Neural progenitor cell (in vitro differentiated cells): ENCODE measurements at regions not wholly inside any gene's neighbourhood (a gene's known extent, or its start where the extent isn't known, plus 50 kb on each side); places are given as distances from the start of the nearest gene placed in this dataset.
"Not testable (repeated sequence)": the region's sequence is repeated elsewhere in the genome, so short reads cannot be mapped to it uniquely, and the experiment has no call there.

ENCODE experiments used
- DNase-seq: peaks from one replicate; pipeline ENCODE4 v3.0.0-alpha.2; 2016; ENCODE audit warnings: low spot score
- H2AFZ ChIP-seq: fragments of 200-600 bp; sonication (generic); replicated peaks from 2 replicates; pipeline ENCODE4 v1.6.1; 2016; ENCODE audit warnings: antibody characterized with exemption
- H3F3A ChIP-seq: fragments of 200-600 bp; sonication (generic); 2 replicates; pipeline ENCODE4 v1.6.1; 2016; ENCODE audit warnings: antibody characterized with exemption, low read depth
- H3K27ac ChIP-seq: fragments of 200-600 bp; sonication (generic); 2 replicates; pipeline ENCODE4 v1.5.1; 2016; ENCODE audit warnings: mild to moderate bottlenecking
- H3K27me3 ChIP-seq: fragments of 200-600 bp; sonication (generic); 2 replicates; pipeline ENCODE4 v1.6.1; 2016; ENCODE audit warnings: mild to moderate bottlenecking, moderate library complexity
- H3K36me3 ChIP-seq: fragments of 200-600 bp; sonication (generic); 2 replicates; pipeline ENCODE4 v1.5.1; 2016
- H3K4me1 ChIP-seq: fragments of 200-600 bp; sonication (generic); 2 replicates; pipeline ENCODE4 v1.6.1; 2016; ENCODE audit warnings: mixed run types
- H3K4me2 ChIP-seq: fragments of 200-600 bp; sonication (generic); 2 replicates; pipeline ENCODE4 v1.6.1; 2016
- H3K4me3 ChIP-seq: fragments of 200-600 bp; sonication (generic); 2 replicates; pipeline ENCODE4 v1.5.1; 2016
- H3K79me2 ChIP-seq: fragments of 200-600 bp; sonication (generic); 2 replicates; pipeline ENCODE4 v1.6.1; 2016; ENCODE audit warnings: low read depth
- H3K9ac ChIP-seq: fragments of 200-600 bp; sonication (generic); 2 replicates; pipeline ENCODE4 v1.6.1; 2016
- H3K9me3 ChIP-seq: fragments of 200-600 bp; sonication (generic); 2 replicates; pipeline ENCODE4 v1.5.1; 2016; ENCODE audit warnings: low read depth
- H4K20me1 ChIP-seq: fragments of 200-600 bp; sonication (generic); 2 replicates; pipeline ENCODE4 v1.6.1; 2016; ENCODE audit warnings: low read depth
- H3K27ac Mint-ChIP-seq: 3 replicates; pipeline ENCODE4 v1.8.0; 2021; ENCODE audit warnings: mixed read lengths
- H3K27me3 Mint-ChIP-seq: 2 replicates; pipeline ENCODE4 v1.8.0; 2022; ENCODE audit warnings: low read depth, mild to moderate bottlenecking, inconsistent platforms, moderate library complexity, mixed read lengths; ENCODE audit not compliant: insufficient read depth
- H3K36me3 Mint-ChIP-seq: 3 replicates; pipeline ENCODE4 v1.8.0; 2021; ENCODE audit warnings: mixed read lengths
- H3K4me1 Mint-ChIP-seq: 3 replicates; pipeline ENCODE4 v1.8.0; 2021; ENCODE audit warnings: mixed read lengths
- H3K4me3 Mint-ChIP-seq: 3 replicates; pipeline ENCODE4 v1.8.0; 2021; ENCODE audit warnings: mild to moderate bottlenecking, moderate library complexity, mixed read lengths
- H3K9me3 Mint-ChIP-seq: 3 replicates; pipeline ENCODE4 v1.8.0; 2020; ENCODE audit warnings: mixed read lengths
- EZH2 ChIP-seq: fragments of 200-600 bp; sonication (generic); IDR thresholded peaks from 2 replicates; pipeline ENCODE4 v1.6.1; 2017; ENCODE audit warnings: antibody characterized with exemption, mild to moderate bottlenecking, moderate library complexity
- EZH2phosphoT487 ChIP-seq: fragments of 200-600 bp; sonication (generic); IDR thresholded peaks from 2 replicates; pipeline ENCODE4 v1.6.1; 2017; ENCODE audit warnings: antibody characterized with exemption
- TF ChIP-seq, protein P1 (sequence below): fragments of 200-600 bp; sonication (generic); IDR thresholded peaks from 2 replicates; pipeline ENCODE4 v1.5.1; 2017; ENCODE audit warnings: antibody characterized with exemption, mild to moderate bottlenecking

DNA sequence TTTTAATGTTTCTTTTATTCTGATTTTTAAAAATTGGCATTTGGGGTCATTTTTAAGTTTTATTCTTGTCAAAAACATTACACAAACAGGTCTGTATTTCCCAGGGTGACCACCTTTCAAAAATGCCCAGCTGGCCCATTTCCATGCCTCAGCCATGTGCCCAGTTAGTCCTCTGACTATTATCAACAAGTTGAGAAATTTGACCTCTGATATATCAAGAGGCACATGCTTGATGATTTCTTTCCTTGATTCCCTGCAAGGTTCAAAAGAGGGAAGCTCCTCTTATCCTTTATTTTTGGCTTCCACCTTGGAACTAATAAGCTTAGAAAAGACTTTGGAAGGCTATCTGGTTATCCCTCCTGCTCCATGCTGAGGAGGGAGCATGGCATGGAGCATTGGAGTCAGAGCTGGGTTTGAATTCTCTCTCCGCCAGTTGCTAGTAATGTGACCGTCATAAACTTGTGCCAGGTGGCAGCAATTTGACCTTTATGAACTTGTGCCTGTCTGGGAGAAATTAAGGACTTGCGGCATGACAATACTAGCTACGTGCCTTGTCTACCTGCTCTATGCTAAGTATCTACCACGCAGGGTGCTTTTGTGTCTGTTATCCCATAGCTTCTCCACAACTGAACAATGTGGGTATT is 122.4 kb upstream of the SLC4A4 start:
- H3K4me3 ChIP-seq: no peak overlapping the region
- H3K9ac ChIP-seq: no peak overlapping the region
- no peak overlapping the region for H3K4me3 Mint-ChIP-seq
- no peak overlapping the region for H3K4me2 ChIP-seq
- H3K4me1 ChIP-seq: no peaks in the 10 kb centered on the region
- H3K9me3 Mint-ChIP-seq: no peaks in the 10 kb centered on the region
- H3K36me3 Mint-ChIP-seq: no peaks in the 10 kb centered on the region
- TF ChIP-seq EZH2 (no peak), EZH2phosphoT487 (no peak)
- TF ChIP-seq, protein P1, sequence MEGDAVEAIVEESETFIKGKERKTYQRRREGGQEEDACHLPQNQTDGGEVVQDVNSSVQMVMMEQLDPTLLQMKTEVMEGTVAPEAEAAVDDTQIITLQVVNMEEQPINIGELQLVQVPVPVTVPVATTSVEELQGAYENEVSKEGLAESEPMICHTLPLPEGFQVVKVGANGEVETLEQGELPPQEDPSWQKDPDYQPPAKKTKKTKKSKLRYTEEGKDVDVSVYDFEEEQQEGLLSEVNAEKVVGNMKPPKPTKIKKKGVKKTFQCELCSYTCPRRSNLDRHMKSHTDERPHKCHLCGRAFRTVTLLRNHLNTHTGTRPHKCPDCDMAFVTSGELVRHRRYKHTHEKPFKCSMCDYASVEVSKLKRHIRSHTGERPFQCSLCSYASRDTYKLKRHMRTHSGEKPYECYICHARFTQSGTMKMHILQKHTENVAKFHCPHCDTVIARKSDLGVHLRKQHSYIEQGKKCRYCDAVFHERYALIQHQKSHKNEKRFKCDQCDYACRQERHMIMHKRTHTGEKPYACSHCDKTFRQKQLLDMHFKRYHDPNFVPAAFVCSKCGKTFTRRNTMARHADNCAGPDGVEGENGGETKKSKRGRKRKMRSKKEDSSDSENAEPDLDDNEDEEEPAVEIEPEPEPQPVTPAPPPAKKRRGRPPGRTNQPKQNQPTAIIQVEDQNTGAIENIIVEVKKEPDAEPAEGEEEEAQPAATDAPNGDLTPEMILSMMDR: no peak
- no peaks in the 10 kb centered on the region for H3K9me3 ChIP-seq
- no peak for DNase-seq
- H3K36me3 ChIP-seq: no peaks in the 10 kb centered on the region
- no peak overlapping the region for H3K27ac Mint-ChIP-seq
- H3F3A ChIP-seq: no peaks in the 10 kb centered on the region
- no peaks in the 10 kb centered on the region for H3K4me1 Mint-ChIP-seq
- H2AFZ ChIP-seq: no peak overlapping the region
- H4K20me1 ChIP-seq: no peaks in the 10 kb centered on the region
- H3K27me3 ChIP-seq: no peaks in the 10 kb centered on the region
- peaks cover under 1% of the 10 kb centered on the region for H3K27me3 Mint-ChIP-seq
- no peak overlapping the region for H3K27ac ChIP-seq
- H3K79me2 ChIP-seq: no peaks in the 10 kb centered on the region

DNA sequence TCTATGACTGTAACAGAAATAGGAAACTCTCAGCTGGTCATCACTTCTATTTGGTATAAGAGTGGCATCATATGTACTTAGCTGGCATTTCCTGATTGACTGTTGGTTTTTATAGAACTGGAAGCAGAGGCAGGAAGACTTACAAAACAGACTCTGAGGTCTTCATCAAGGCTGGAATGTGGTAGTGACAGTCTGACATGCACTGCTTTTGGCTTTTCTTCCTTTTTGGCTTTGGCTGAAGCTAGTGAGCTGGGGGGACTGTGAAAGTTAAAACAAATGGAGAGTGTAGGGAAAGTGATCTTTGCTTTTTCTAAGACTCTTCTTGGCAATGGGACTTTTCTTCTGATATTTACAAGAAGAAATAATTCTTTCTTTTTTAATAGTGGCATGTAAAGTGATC is 121.1 kb upstream of the SLC4A4 start:
- H3K36me3 Mint-ChIP-seq: no peaks in the 10 kb centered on the region
- no peaks in the 10 kb centered on the region for H3F3A ChIP-seq
- no peak overlapping the region for H2AFZ ChIP-seq
- no peaks in the 10 kb centered on the region for H3K9me3 ChIP-seq
- no peak overlapping the region for H3K27ac ChIP-seq
- H3K4me3 ChIP-seq: no peak overlapping the region
- H3K4me1 ChIP-seq: no peaks in the 10 kb centered on the region
- DNase-seq: no peak
- no peaks in the 10 kb centered on the region for H3K4me1 Mint-ChIP-seq
- H3K4me3 Mint-ChIP-seq: no peak overlapping the region
- H3K36me3 ChIP-seq: no peaks in the 10 kb centered on the region
- H3K9me3 Mint-ChIP-seq: no peaks in the 10 kb centered on the region
- H3K27me3 ChIP-seq: no peaks in the 10 kb centered on the region
- no peak overlapping the region for H3K4me2 ChIP-seq
- no peak for TF ChIP-seq EZH2phosphoT487
- no peaks in the 10 kb centered on the region for H4K20me1 ChIP-seq
- H3K9ac ChIP-seq: no peak overlapping the region
- no peaks in the 10 kb centered on the region for H3K79me2 ChIP-seq
- H3K27ac Mint-ChIP-seq: no peak overlapping the region
- peaks cover 2% of the 10 kb centered on the region for H3K27me3 Mint-ChIP-seq

DNA sequence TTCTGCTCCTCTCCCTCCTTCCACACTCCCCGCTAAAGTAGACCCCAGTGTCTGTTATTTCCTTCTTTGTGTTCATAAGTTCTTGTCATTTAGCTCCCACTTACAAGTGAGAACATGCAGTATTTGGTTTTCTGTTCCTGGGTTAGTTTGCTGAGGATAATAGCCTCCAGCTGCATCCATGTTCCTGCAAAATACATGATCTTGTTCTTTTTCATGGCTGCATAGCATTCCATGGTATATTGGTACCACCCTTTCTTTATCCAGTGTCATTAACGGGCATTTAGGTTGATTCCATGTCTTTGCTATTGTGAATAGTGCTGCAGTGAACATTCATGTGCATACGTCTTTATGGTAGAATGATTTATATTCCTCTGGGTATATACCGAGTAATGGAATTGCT is 118.0 kb upstream of the SLC4A4 start:
- H3K79me2 ChIP-seq, H3K4me3 Mint-ChIP-seq, H3K4me2 ChIP-seq, H3F3A ChIP-seq, H3K9me3 ChIP-seq, H3K36me3 ChIP-seq, H3K27ac Mint-ChIP-seq, H3K27ac ChIP-seq, H3K9ac ChIP-seq, H3K27me3 Mint-ChIP-seq, DNase-seq, H3K4me1 Mint-ChIP-seq, H3K4me3 ChIP-seq, H3K4me1 ChIP-seq, H4K20me1 ChIP-seq, H3K36me3 Mint-ChIP-seq, H3K27me3 ChIP-seq, H3K9me3 Mint-ChIP-seq, H2AFZ ChIP-seq: not testable (repeated sequence)

DNA sequence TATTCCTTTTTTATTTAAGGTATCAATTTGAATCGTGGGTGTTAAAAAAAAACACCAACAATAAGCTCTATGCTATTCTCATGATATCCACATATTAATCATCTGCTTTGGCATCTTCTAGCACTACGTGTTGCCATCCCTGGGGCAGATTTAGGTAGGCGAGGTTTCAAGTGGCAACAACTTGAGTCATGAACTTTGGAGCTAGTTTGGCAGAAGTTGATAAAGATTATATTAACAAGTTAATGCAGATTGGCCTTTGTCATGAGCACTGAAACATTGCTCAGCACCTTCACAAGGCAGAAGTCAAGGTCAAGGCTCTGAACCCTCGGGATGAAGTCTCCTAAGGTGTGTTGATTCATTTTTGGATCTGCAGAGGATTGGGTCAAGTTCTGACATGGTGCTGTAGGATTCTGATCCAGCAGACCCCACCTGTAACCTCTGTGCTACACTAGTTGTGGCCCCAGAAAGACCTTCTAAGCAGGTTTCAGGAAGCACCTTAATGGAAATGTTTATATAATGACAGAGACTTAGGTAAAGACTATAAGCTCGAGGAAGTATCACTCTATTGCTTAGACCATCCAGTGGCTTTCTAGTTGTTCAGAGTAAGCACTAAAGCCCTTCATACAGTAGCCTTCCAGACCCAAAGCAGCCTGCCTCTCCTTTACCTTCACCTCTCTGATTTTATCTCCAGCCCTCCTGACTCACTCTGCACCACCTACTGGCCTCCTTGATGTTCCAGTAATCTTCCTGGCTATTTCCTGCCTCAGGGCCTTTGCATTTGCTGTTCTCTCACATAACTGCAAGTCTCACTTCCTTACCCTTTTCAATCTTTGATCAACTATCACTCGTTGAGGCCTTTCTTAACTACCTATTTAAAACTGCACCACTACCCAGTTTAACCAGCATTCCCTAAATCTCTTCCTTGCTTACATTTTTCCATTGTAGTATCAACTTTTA is 117.0 kb upstream of the SLC4A4 start:
- H3K36me3 ChIP-seq: no peaks in the 10 kb centered on the region
- H3K27ac ChIP-seq: no peak overlapping the region
- no peak overlapping the region for H3K4me3 Mint-ChIP-seq
- H3K9me3 ChIP-seq: no peaks in the 10 kb centered on the region
- TF ChIP-seq EZH2: no peak
- TF ChIP-seq, protein P1: no peak
- no peak for TF ChIP-seq EZH2phosphoT487
- no peaks in the 10 kb centered on the region for H3K9me3 Mint-ChIP-seq
- no peak for DNase-seq
- H3K4me1 ChIP-seq: no peaks in the 10 kb centered on the region
- H2AFZ ChIP-seq: no peak overlapping the region
- no peaks in the 10 kb centered on the region for H3K79me2 ChIP-seq
- H3K9ac ChIP-seq: no peak overlapping the region
- H3K4me3 ChIP-seq: no peak overlapping the region
- H3K27me3 ChIP-seq: no peaks in the 10 kb centered on the region
- no peak overlapping the region for H3K4me2 ChIP-seq
- H3K4me1 Mint-ChIP-seq: no peaks in the 10 kb centered on the region
- H3F3A ChIP-seq: no peaks in the 10 kb centered on the region
- no peaks in the 10 kb centered on the region for H4K20me1 ChIP-seq
- H3K27ac Mint-ChIP-seq: no peak overlapping the region
- peaks cover 4% of the 10 kb centered on the region for H3K27me3 Mint-ChIP-seq
- no peaks in the 10 kb centered on the region for H3K36me3 Mint-ChIP-seq
